ENCODE measurements at regions not wholly inside any gene's neighbourhood (a gene's known extent, or its start where the extent isn't known, plus 50 kb on each side); places are given as distances from the start of the nearest gene placed in this dataset.

- H3K9me3 ChIP-seq (replicated peaks; ENCODE audit: control insufficient read depth, insufficient read depth, low read length): no peaks in the 10 kb centered on the region
- ChIA-PET RAD21 (ENCODE audit: unreplicated experiment) (no interaction called here), CTCF (interaction anchor here (1.2 kb wide), 1 partner anchor 19 kb away, joined by 3 read pairs; no protein-coding TSS in a partner anchor), POLR2A (no interaction called here), SMC1A (ENCODE audit: uncharacterized antibody, unreplicated experiment) (no interaction called here)
- intact Hi-C loops (cut with micrococcal nuclease; ENCODE audit: unreplicated experiment) (no loop called here), in situ Hi-C loops (cut with MboI) (no loop called here)
- no peak overlapping the region for H3K4me3 ChIP-seq
- H3K9ac ChIP-seq (ENCODE audit: control insufficient read depth, insufficient read depth, low read length): no peak overlapping the region
- no peak overlapping the region for H2AFZ ChIP-seq (ENCODE audit: control insufficient read depth, low read depth, low read length)
- TF ChIP-seq EZH2 (IDR thresholded peaks at IDR 0.05; ENCODE audit: borderline replicate concordance, control insufficient read depth, low read depth, low read length) (no peak), FOXM1 (IDR thresholded peaks at IDR 0.05; ENCODE audit: low read depth, low read length) (no peak), IKZF1 (conservative IDR thresholded peaks at IDR 0.05) (no peak), SRF (IDR thresholded peaks at IDR 0.05; ENCODE audit: low read depth in 2 of 2, low read length in 2 of 2) (no peak), SREBF1 (IDR thresholded peaks at IDR 0.05; ENCODE audit: low read length) (no peak), PBX3 (IDR thresholded peaks at IDR 0.05; ENCODE audit: insufficient replicate concordance, low read depth, low read length) (no peak), YBX1 (IDR thresholded peaks at IDR 0.05) (no peak), IRF3 (IDR thresholded peaks at IDR 0.05) (no peak), NKRF (conservative IDR thresholded peaks at IDR 0.05) (no peak)
- no peaks in the 10 kb centered on the region for H3K4me1 ChIP-seq (ENCODE audit: control insufficient read depth, insufficient read depth, low read length)
- WGBS (ENCODE audit: insufficient coverage, insufficient replicate concordance, low lambda C conversion rate, missing lambda C conversion rate): 19% methylated on average over 6 of the region's 6 CpGs
- H3K27ac ChIP-seq (ENCODE audit: control insufficient read depth, insufficient read depth): no peak overlapping the region
- no peak for ATAC-seq
- H3K27me3 ChIP-seq (replicated peaks in 1 of 2; ENCODE audit: control insufficient read depth in 2 of 2, insufficient read depth in 2 of 2, low read length in 1 of 2): no peaks in the 10 kb centered on the region
- no peak overlapping the region for H3K4me2 ChIP-seq (ENCODE audit: control insufficient read depth, insufficient read depth)
- BruUV-seq (replicated peaks): no TSS peak
- H3K79me2 ChIP-seq (ENCODE audit: control insufficient read depth, insufficient read depth, low read length): no peaks in the 10 kb centered on the region
- no peaks in the 10 kb centered on the region for H3K36me3 ChIP-seq (ENCODE audit: control insufficient read depth in 2 of 2, insufficient read depth in 2 of 2, low read length in 1 of 2)
- no peak for DNase-seq (ENCODE audit: low read depth, low spot score)
- FAIRE-seq: no peak
- no peaks in the 10 kb centered on the region for H4K20me1 ChIP-seq (ENCODE audit: control insufficient read depth, insufficient read depth)
These were observed 307.3 kb upstream of the G2E3 start for GRCh38 chr14:30251557-30252100.

Measured in GM12878 (cell line).